ENCODE measurements at regions not wholly inside any gene's neighbourhood (a gene's known extent, or its start where the extent isn't known, plus 50 kb on each side); places are given as distances from the start of the nearest gene placed in this dataset.

DNA sequence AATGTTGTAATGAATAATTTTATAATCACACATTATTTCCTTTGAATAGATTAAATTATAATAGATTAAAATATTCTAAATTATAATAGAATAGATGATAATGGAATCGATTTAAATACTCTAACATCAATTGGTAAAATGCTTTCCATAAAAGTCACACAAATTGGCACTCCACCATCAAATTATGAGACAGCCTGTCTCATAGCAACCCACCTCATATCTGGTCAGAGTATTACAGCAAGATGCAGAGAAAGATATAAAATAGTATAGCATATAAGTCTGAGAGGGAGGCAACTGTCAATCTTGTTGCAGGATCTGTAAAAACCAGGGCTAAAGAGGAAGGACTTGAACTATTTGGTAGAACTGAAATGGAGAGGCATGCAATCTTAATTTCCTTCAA lies 98.4 kb upstream of the NCKAP5 start:
- no peak for DNase-seq (ENCODE audit: low read depth in 2 of 3, low spot score in 1 of 3)

DNA sequence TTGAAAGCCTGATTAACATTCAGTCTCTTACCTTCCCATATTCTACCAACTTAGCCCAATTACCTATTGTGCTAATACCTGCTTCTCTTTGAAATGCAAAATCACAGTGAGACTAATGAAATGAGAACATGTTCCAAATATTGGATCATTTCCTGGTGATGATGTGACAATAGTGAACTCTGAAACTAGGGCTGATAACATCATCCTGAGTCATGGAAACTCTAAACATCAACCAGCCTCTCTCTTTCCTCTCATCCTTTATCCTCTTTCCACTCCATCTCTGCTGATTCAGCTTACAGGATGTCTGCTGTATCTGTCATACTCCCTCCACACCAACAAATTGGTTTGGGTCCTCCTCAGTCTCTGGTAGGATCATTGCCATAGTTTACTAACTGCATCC lies 98.8 kb upstream of the NCKAP5 start:
- no peak for DNase-seq (ENCODE audit: low read depth in 2 of 3, low spot score in 1 of 3)

DNA sequence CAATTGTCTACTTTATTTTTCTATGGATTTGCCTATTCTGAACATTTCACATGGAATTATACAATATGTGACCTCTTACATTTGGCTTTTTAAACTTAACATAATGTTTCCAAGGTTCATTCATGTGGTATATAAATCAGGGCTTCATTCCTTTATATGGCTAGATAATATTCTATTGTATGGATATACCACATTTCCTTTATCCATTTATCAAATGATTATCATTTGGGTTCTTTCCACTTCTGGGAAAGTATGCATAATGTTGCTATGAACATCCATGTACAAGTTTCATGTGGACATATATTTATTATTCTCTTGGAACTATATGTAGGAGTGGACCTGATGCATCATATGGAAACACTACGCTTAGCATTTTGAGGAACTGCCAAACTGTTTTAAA lies 99.7 kb upstream of the NCKAP5 start:
- no peak for DNase-seq (ENCODE audit: low read depth in 2 of 3, low spot score in 1 of 3)

DNA sequence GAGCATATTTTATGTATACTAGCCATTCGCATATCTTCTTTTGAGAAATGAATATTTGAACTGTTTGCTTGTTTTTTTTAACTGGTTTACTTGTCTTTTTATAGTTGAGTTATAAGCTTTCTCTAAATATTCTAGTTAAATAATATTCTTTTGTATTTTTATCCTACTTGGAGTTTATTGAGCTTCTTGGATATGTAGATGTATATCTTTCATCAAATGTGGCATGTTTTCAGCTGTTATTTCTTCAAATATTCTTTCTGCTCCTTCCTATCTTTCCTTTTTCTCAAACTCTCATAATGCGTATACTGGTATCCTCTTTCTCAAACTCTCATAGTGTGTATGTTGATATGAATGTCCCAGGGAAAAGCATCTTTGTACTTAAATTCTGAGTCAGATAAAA lies 100.3 kb upstream of the NCKAP5 start:
- DNase-seq (ENCODE audit: low read depth in 2 of 3, low spot score in 1 of 3): no peak

DNA sequence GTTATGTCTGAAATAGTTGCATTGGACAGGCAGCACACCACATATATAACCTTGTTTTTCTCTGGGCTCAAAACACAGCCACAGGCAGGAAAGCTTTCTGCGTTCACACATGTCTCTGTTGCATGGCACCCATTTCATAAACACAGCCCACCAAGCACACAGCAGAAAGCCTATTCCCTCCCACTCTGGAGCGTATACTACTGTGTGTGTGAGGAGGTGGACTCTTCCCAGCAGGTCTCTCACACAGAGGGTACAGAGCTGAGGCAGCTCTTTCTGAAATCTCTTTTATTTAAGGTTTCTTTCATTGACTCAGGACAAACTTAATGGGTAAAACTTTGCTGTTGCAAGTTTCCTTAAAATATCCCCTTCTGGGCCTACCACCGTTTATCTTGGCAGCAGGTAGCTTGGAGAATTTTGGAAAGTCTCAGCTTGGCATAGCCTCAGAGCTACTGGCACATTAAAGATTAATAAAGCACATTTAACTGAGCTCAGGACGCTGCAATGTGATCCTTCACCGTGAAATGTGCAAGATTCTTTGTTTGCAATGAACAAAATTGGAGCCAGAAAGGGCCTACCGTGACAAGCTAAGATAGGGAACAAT lies 105.1 kb upstream of the NCKAP5 start:
- DNase-seq (ENCODE audit: low read depth in 2 of 3, low spot score in 1 of 3): no peak

DNA sequence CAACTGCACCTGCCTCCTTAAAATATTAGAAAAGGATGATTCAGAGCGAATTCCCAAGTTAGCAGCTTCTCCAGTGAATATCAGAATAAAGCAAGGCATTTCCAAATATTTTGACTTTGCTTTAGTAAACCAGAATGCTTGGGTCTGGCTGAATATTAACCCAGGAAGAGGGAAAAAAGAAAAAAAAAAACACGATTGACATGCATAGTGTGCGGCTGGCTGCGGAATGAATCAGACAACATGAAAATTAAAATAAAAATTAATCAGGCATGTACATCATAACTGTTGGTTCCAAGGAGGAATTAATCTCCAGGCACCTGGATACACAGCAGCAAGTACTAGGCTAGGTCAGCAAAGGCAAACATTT lies 105.8 kb upstream of the NCKAP5 start:
- DNase-seq (ENCODE audit: low read depth in 2 of 3, low spot score in 1 of 3): no peak

DNA sequence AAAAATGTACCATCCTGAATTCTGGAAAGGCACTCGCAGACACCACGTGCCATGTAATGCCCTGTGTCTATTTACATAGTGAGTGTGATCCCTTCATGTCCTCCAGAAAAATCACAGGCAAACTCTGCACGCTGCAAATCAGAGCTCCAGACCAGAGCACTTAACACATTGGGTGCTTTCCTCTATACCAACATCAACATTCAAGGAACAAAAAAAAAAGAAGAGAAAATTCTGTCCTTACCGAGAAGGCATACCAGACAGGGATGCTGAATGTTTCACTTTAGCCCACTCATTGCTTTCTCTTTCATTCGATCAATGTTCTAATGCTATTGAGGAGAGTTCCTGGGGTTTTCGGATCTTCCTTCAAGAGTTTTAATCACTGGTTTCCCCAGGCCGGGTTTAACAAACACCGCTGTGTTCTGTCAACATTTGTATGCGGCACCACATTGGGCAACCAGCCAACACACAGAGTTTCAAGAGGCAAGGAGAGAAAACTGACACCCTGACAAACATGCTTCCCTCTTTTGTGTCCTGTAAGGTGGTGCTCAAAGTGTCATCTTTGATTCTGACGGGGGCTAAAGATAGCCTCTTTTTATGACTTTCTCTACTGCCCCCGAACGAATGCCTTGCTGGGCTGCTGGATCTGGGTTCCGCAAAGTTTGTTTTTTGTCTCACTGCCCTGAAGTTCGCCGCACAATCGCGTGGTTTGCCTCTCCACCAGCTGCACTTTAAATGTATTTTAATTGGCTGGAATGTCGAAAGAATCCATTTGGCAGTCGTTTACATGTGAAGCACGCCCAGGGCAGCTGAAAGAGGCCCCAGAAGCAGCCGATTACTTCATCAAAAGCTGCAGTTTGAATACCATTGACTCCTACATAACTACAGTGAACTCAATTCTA lies 106.4 kb upstream of the NCKAP5 start:
- no peak for DNase-seq (ENCODE audit: low read depth in 2 of 3, low spot score in 1 of 3)

DNA sequence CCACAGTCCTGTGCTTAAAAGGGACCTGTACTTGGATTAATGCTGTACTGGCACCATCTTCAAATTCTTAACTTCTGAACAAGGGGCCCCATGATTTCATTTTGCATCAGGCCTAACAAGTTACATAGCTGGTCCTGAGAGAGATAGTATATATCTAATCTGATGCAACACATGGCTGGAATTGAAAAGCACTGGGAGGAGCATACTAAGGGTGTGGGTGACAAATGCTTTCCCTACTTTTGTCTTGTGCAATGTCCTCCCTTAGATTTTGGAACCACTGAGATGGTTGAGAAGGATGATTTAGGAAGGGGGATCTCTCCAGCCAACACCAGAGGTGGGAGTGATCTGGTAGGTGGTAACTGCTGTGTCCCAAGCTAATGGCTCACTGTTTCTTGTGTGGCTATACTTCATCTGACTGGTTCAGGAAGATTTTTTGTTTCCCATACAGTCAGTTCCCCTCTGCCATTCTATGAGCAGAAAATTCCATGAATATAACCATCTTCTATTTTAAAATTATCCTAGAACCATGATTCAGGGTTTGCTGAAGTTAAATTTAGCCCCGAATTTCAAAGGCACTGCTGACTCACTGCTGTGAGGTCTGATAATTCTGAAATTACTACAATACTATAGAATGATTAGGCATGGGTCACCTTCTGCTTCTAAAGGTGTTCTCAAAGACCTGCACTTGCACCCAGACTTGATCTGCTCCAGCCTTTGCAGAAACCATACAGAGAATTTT lies 108.3 kb upstream of the NCKAP5 start:
- DNase-seq (ENCODE audit: low read depth in 2 of 3, low spot score in 1 of 3): no peak

DNA sequence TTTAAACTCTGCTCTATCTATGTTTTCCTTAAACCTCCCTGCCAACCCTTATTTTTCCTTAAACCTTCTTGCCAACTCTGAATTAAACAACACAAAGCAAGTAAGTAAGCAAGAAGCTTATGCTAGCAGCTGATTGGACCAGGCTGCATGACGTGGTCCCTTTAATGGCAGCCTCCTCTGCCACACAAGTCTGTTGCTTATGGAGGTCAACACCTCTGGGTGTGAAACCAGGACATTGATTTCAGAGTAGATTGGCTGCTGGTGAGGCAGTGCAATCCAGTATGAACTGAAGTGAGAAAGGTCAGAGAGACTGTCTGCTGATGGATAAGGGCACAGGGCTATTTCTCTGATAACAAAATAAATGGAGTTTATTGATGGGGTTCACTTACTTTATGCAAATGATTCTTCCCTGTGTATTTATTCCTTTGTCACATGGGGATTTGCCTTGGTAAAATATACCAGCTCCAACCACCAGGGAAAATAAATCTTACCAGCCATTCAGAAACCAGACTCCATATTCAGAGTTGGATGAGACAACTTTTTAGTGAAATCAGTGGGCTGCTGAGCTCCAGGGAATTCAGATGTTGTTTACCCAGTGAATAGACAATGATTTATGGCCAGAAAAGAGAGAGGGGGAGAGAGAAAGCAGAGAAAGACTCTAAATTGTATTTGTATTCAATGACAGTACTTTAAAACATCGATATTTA lies 112.2 kb upstream of the NCKAP5 start:
- no peak for DNase-seq (ENCODE audit: low read depth in 2 of 3, low spot score in 1 of 3)

DNA sequence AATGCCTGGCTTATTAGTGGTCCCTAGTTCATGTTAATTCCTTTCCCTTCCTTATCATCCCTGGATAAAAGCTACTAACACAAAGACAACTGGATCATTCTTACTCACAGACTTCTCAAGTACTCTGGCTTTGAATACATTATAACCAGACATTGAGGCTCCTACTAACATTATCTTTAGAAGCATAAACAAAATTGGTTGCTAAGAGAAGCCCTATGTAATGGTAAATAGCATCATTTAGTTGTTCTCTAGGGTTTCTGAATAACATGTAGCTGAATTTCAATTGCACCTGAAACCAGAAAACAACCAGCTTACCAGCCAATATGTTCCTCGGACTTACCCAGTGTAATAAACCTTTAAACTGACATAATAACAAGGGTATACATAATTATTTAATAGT lies 114.1 kb upstream of the NCKAP5 start:
- DNase-seq (ENCODE audit: low read depth in 2 of 3, low spot score in 1 of 3): no peak

DNA sequence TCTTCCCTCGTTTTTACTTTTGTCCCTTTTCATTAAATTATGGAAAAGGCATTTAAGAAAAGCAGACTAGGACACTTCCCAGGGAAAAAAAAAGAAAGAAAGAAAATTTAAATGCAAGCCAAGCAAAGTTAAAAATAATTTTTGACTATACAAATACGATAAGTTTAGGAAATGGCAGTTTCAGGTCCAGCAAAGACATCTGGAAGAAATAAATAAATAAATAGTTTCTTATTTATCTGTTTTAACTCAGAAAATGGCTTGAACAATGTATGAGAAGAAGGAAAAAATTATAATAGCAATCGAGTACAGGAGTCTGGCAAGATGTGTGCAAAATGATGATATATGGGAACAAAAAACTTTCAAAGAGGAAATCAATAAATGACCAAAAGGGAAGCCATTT lies 114.6 kb upstream of the NCKAP5 start:
- DNase-seq (ENCODE audit: low read depth in 2 of 3, low spot score in 1 of 3): no peak

DNA sequence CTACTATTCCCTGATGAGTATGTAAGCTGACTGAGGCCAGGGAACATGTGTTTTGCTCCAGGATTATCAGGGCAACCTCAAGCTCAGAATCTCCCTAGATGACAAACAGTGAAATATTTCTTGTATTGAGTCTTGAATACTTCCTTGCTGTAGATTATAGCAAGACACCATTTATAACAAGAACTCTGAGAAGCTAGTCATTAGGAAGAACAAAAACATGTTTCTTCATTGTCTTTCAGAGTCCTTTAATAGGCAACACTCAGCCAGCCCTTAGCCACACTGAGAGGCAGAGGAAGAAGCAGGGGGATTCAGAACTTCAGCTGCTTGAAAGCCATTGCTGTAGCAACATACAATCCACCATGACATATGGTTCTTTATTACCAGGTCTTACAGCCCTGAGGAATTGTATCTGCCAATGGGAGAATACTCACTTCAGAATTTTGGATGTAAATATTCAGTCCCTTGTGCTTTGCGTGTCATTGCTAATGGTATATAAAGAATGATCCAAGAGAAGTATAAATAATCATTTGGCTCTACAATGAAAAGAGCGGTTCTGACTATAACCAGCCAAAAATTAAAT lies 117.5 kb upstream of the NCKAP5 start:
- no peak for DNase-seq (ENCODE audit: low read depth in 2 of 3, low spot score in 1 of 3)

DNA sequence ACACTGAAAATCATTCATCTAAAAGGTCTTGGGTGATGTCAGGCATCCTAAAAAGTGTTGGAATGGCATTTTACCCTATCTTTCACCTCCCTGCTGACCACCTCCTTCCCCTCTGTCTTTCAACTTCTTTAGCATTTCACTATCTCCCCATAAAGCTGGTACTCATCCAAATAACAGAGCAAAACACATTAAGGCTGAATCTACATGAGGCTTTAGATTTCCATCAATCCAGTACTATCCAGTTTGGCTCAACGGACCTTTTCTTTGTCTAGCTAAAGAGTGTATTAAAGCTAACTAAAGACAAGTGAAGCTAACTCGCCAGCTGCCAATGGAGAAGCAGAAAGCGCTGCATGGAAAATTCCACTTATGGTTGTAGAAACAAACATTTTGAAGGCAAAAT lies 122.5 kb upstream of the NCKAP5 start:
- no peak for DNase-seq (ENCODE audit: low read depth in 2 of 3, low spot score in 1 of 3)

DNA sequence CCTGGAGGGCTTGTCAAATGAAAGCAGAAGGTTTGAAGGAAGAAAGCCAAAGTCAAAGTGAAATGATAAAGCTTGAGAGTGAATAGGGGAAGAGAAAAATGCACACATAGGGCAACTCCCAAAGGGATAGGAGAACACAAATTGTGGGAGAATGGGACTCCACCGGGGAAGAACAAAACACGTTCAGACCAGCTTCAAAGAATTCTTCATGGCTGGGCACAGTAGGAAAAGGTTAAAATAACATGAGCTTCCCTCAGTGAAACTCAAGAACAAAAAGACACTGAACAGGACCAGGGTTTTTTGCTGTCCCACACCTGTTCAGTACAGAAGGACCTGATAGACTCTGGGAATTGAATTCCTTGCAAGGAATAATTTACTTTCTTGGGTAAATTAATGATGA lies 123.1 kb upstream of the NCKAP5 start:
- no peak for DNase-seq (ENCODE audit: low read depth in 2 of 3, low spot score in 1 of 3)

DNA sequence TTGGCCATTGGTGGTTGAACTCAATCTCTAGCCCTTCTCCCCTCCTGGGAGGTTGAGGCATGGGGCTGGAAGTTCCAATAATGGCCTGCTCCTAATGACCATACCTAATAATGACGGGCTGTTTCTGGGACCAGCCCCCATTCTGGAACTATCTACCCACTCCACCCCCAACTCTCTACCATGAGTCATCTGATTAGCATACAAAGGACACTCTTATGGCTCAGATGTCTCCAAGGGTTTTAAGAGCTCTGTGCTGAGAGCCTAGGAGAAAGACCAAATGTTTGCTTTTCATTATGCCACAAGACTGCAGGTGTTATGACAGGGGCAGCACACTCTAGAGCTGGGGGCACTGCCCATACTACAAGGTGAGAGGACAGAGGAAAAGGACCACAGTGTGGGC lies 137.0 kb upstream of the NCKAP5 start:
- DNase-seq (ENCODE audit: low read depth in 2 of 3, low spot score in 1 of 3): no peak

DNA sequence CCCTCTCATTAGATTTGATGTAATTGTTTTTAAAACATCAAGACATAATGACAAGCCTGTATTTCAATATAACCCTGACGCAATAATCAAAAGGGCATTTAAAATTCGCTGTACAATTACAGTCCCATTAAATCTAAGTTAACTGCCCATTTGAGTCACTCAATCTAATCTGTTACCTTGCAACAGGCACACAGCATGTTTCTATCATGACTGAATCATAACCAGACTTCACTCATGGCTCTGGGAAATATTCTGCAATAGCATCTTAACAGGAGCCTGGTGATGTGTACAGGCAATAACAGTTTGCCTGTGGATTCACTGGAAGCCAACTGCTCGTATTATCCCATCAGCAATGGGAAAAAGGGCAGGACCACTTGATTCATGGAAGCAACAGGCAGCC lies 142.3 kb upstream of the NCKAP5 start:
- no peak for DNase-seq (ENCODE audit: low read depth in 2 of 3, low spot score in 1 of 3)

DNA sequence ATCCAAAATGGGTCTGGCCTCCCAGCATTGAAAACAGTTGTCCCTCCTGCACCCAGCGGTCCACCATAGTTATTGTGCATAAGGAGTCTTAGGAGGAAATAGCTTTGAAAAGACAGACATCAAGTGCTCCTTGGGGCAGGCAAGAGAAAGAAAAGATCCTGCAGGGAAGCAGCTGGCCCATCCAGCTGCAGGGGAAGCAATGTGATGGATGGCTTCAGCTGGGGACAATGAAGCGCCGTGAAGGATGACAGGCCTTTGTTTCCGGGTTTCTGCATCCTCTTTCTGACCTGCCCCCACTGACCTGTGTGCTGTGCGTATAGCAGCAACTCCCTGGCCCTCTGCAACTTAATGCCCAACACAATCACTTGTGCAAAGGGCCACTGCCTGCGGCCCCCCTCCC lies 142.9 kb upstream of the NCKAP5 start:
- DNase-seq (ENCODE audit: low read depth in 2 of 3, low spot score in 1 of 3): no peak

DNA sequence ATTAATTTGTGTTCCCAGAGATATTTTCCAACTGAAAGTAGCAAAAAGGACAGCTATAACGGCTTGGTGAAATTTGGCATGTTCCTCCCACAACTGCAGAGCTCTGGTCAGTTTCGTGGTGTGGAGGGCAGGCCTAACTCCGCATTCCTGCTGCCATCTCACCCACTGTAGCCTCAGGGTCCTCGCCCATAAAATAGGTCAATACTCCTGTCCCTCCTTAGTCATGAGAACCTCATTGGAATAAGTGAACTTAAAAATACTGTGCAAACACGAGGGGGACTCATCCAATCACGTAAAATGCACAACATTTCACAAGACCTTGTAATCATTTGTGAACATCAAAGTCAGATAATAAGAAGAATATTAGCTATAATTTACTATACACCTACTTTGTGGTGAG lies 143.5 kb upstream of the NCKAP5 start:
- no peak for DNase-seq (ENCODE audit: low read depth in 2 of 3, low spot score in 1 of 3)

DNA sequence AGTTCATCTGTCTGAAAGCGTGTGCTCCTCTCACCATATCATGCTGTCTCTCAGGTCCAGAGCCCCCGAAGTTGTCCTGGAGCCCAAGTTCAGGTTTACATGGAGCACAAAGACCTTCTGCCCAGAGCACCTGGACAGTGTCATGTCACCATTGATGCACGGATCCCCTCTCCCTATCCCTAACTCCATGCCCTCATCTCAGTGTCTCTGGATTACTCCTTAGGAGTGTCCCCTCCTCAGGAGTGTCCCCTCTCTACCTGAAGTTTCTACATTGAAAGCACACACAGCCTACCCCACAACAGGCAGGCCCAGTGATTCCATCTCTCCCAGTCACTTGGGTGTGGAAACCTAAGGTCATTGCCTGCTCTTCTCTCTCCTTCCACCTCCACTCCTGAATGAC lies 144.1 kb upstream of the NCKAP5 start:
- no peak for DNase-seq (ENCODE audit: low read depth in 2 of 3, low spot score in 1 of 3)

DNA sequence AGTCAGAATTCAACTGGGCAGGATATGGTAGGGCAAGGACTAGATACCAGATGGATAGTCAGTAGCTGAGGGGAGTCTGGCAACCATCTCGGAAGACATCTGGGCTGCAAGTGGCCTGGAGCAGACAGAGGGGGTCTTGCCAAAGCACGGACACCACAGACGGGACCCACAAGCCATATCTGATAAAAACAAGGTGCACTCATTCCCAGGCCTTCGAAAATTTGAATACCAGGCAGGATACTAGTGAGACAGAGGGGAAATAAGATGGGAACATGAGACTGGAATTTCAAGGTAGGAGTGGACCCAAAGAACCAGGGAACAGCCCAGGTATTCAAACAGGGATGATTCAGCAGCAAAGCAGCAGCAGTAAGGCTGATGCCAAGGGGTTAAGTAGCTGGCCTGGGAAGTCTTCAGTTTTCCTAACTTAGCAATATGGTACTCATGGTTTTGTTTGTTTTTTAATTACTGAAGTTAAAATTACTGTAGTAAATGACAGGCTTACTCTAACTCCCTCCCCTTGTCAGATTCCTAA lies 144.9 kb upstream of the NCKAP5 start:
- DNase-seq (ENCODE audit: low read depth in 2 of 3, low spot score in 1 of 3): no peak

DNA sequence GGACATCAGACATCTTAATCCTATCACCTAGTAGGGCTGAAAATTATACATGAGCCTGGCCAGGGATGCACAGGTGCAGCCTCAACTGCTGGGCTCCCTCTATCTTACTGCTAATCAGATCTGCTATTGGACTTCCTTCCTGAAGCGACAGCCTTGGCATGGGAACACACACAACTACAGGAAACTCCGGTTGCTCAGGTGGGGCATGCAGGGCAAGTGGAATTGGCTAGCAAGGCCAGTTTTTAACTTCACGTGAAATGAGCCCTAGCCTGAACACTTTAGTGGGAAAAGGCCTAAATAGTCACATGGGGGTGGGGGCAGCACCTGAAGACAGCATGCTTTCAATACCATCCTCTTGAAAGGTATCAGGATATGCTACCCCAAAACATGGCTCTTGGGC lies 147.9 kb upstream of the NCKAP5 start:
- no peak for DNase-seq (ENCODE audit: low read depth in 2 of 3, low spot score in 1 of 3)
